Stimulated activated CD8-positive, alpha-beta memory T cell treated with anti-CD3 and anti-CD28 coated beads, Interleukin-7, amount 100 ng/mL, for 48 hours (primary cell): ENCODE measurements at regions not wholly inside any gene's neighbourhood (a gene's known extent, or its start where the extent isn't known, plus 50 kb on each side); places are given as distances from the start of the nearest gene placed in this dataset.
"Not testable (repeated sequence)": the region's sequence is repeated elsewhere in the genome, so short reads cannot be mapped to it uniquely, and the experiment has no call there.

Experiments
- DNase-seq, 2 donors: peaks; one replicate each; pipeline ENCODE4 v3.0.0-alpha.2; 2020; ENCODE audit warnings: low read depth in 1 of 2; ENCODE audit errors: extremely low read depth in 1 of 2

- not testable (repeated sequence) for DNase-seq
These were observed 275.2 kb downstream of the LIPI start for GRCh38 chr21:13935396-13936032.

GRCh38 chr21:13934887-13935342 is 275.8 kb downstream of the LIPI start:
- DNase-seq, result not testable (repeated sequence)

- not testable (repeated sequence) for DNase-seq
These were observed 287.6 kb downstream of the LIPI start for GRCh38 chr21:13923175-13923574.

DNA sequence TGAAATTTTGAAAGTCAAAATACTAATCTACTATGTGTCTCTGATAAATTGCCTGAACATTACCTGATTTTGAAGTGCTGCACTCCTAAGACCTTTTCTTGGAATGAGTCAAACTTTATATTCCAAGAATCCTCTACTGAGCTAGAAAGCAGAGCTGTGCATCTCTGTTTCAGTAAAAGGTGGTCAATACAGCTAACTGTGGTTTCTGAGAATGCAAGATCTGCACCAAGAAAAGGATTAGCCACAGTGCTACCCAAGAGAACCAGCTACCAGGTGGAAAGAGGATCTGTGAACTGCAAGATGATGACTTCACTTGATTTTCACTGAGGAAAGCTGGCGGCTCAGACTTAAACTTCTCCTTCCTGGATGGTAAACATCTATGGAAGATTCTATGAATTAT is 289.3 kb downstream of the LIPI start:
- not testable (repeated sequence) for DNase-seq

DNA sequence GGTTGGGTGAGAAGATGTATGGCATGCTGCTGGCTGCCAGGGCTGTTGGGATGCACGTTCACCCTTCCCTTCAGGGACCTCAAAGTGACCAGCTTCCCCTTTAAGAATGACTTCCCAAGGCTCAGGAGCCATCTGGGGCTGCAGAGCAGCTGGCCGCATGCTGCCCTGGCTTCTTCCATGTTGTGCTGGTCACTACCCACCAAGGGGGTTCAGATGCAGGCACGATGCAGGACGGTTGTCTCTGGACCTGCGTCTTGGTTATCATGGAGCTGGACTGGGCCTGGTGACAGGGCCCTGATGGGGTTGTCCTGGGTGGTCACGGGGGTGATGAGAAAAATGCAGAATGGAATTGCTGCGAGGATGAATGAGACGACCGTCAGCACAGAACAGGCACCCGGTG is 297.8 kb downstream of the POTED start:
- DNase-seq, result not testable (repeated sequence)

DNA sequence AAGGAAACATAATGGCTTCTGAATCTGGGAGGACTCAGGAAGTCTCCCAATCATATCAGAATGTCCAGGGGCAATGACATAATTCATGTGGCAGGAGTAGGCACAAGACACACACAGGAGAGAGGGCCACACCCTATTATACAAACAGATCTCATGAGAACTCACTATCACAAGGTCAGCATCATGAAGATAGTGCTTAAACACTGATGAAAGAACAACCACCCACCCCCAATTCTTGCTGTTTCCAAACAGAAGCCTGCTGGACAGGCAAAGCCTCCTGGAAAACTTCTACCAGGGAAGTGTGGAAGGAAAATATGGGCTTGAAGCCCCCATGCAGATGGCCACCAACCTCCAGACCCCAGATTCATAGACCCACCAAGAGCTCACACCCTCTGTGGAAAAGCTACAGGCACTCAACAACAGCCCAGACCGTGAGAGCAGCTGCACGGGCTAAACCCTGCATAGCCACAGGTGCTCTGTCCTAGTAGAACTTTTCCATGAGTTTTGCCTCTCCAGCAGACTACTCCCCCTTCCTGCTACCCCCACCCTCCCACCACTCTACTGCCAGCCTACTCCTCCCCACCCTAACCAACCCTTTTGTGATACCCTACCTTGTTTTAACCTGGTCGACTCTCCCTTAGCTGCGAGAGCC is 287.1 kb downstream of the POTED start:
- not testable (repeated sequence) for DNase-seq

- DNase-seq, result not testable (repeated sequence)
These were observed 284.0 kb downstream of the POTED start for GRCh38 chr21:13893617-13894016.

GRCh38 chr21:13893025-13893424 is 283.4 kb downstream of the POTED start:
- DNase-seq, result not testable (repeated sequence)

DNA sequence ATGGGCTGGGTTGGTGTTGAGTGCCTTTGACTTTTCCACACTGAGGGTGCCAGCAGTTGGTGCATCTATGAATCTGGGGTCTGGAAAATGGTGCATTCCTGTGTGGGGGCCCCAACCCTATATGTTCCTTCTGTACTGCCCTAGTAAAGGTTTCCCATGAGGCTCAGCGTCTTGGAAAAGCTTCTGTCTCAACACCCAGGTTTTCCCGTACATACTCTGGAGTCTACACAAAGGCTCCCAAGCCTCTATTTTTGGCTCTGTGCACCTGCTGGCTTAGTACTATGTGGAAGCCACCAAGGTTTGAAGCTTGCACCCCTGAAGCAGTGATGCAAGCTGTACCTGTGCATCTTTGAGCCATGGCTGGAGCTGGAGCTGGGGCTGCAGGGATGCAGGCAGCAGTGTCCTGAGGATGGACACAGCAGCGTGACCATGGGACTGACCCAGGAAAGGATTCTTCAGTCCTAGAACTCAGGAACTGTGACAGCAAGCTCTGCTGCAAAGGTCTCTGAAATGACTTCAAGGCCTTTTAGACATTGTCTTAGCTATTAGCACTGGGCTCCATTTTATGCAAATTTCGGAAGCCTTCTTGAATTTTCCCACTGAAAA is 282.7 kb downstream of the POTED start:
- not testable (repeated sequence) for DNase-seq

- DNase-seq, result not testable (repeated sequence)
These were observed 279.6 kb downstream of the POTED start for GRCh38 chr21:13889176-13889575.

GRCh38 chr21:13883641-13884395 is 274.2 kb downstream of the POTED start:
- not testable (repeated sequence) for DNase-seq

DNA sequence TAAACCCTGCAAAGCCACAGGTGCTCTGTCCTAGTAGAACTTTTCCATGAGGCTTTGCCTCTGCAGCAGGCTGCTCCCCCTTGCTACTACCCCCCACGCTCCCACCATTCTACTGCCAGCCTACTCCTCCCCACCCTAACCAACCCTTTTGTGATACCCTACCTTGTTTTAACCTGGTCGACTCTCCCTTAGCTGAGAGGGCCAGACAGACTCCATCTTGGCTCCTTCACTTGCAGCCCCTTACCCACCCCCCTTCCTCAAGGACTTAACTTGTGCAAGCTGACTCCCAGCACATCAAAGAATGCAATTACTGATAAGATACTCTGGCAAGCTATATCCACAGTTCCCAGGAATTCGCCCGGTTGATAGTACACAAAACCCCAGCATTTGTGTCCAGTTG is 267.9 kb downstream of the POTED start:
- not testable (repeated sequence) for DNase-seq

DNA sequence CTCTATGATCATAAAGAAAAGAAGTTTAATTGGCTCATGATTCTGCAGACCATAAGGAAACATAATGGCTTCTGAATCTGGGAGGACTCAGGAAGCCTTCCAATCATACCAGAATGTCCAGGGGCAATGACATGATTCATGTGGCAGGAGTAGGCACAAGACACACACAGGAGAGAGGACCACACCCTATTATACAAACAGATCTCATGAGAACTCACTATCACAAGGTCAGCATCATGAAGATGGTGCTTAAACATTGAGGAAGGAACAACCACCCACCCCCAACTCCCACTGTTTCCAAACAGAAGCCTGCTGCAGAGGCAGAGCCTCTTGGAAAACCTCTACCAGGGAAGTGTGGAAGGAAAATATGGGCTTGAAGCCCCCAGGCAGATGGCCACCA is 267.4 kb downstream of the POTED start:
- DNase-seq, result not testable (repeated sequence)

DNA sequence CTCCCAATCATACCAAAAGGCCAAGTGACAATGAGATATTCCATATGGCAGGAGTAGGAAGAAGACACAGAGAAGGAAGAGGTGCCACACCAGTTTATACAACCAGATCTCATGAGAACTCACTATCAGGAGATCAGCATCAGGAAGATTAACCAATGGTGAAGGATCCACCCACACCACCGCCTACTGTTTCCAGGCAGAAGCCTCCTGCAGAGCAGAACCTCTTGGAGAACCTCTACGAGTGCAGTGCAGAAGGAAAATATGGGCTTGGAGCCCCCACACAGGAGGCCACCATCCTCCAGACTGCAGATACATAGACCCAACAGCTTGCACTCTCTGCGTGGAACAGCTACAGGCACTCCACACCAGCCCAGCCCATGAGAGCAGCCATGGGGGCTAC is 264.4 kb downstream of the POTED start:
- not testable (repeated sequence) for DNase-seq

- no peak for DNase-seq
These were observed 245.1 kb downstream of the POTED start for GRCh38 chr21:13854638-13855037.

DNA sequence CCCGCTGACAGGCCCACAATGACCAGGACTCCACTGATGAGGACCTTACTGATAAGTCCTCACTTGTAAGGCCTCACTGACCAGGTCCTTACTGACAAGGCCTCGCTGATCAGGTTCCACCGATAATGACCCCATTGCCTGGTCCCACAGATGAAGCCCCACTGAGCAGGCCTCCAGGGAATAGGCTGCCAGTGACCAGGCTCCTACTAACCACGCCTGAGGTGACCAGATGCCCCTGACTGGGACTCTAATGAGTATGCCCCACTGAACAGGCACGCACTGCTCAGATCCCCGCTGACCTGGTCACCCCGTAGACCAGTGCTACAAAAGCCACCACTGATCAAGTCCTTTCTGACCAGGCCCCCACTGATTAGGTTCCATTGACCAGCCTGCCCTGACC is 241.2 kb downstream of the POTED start:
- not testable (repeated sequence) for DNase-seq

DNA sequence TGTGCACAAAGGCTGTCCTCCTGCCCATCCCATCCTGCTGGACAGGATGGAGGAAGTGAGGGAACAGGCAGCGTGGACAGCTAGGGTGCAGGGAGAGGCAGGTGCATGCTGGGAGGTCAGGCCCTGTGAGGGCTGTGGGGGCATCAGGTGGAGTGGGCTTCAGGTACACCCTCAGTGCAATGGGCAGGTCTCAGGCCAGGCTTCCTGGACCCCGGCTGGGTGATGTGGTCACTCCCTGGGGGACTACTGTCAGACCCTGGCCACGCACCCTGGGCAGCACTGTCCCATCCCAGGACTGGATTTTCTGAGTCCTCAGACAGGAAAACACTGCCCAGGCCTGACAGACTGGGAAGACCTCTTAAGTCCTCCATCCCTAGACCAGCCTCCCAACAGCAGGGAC is 239.9 kb downstream of the POTED start:
- DNase-seq, result not testable (repeated sequence)

GRCh38 chr21:13846718-13847117 is 237.1 kb downstream of the POTED start:
- not testable (repeated sequence) for DNase-seq

GRCh38 chr21:13844574-13844973 is 235.0 kb downstream of the POTED start:
- DNase-seq, result not testable (repeated sequence)

- not testable (repeated sequence) for DNase-seq
These were observed 233.5 kb downstream of the POTED start for GRCh38 chr21:13843081-13843480.

GRCh38 chr21:13827666-13828065 is 218.1 kb downstream of the POTED start:
- DNase-seq, result not testable (repeated sequence)
